HEK293 (cell line): ENCODE measurements at regions not wholly inside any gene's neighbourhood (a gene's known extent, or its start where the extent isn't known, plus 50 kb on each side); places are given as distances from the start of the nearest gene placed in this dataset.

Experiments used
- CTCF ChIA-PET: fragments of 350-600 bp; formaldehyde crosslinking; extraction: SDS; loops from one replicate; lab custom pipeline; 2021; ENCODE audit warnings: antibody characterized with exemption; lab: Yijun Ruan, JAX
- POLR2A ChIA-PET: fragments of 300-600 bp; formaldehyde crosslinking; extraction: SDS; loops from one replicate; lab custom pipeline; 2020; ENCODE audit warnings: antibody characterized with exemption, inconsistent platforms; lab: Yijun Ruan, JAX
- H3K27ac ChIP-seq: fragments of 200-500 bp; sonication (Bioruptor generic); 2 replicates; pipeline ENCODE4 v1.5.1; 2014; ENCODE audit warnings: low read depth, low read length, control low read depth, inconsistent platforms; ENCODE audit errors: extremely low read depth
- H3K36me3 ChIP-seq, 2 experiments: fragments of 200-500 bp in 1 of 2; sonication (Bioruptor generic) in 1 of 2; 1 replicate in 1 of 2; 2 replicates in 1 of 2; pipeline ENCODE4 v1.5.1; 2014 to 2017; ENCODE audit warnings: inconsistent platforms in 2 of 2, low read length in 2 of 2; ENCODE audit not compliant: control insufficient read depth in 2 of 2, insufficient read depth in 1 of 2
- H3K4me1 ChIP-seq: fragments of 200-500 bp; sonication (Bioruptor generic); 2 replicates; pipeline ENCODE4 v1.5.1; 2014; ENCODE audit warnings: mild to moderate bottlenecking, low read length, inconsistent platforms; ENCODE audit not compliant: control insufficient read depth, insufficient read depth
- H3K4me3 ChIP-seq: 2 replicates; pipeline ENCODE4 v1.5.1; 2011; ENCODE audit warnings: low read depth, mild to moderate bottlenecking, control low read depth, low read length, moderate library complexity
- H3K9me3 ChIP-seq: fragments of 200-500 bp; sonication (Bioruptor generic); 2 replicates; pipeline ENCODE4 v1.5.1; 2014; ENCODE audit warnings: low read depth, low read length, inconsistent platforms; ENCODE audit not compliant: control insufficient read depth, insufficient read depth
- EGR2 ChIP-seq: fragments of 450-650 bp; formaldehyde crosslinking; IDR thresholded peaks from 2 replicates; pipeline ENCODE4 v1.5.1; 2016; ENCODE audit warnings: low read depth, missing biosample characterization, missing genetic modification characterization
- KLF10 ChIP-seq: fragments of 450-650 bp; IDR thresholded peaks from 2 replicates; pipeline ENCODE4 v1.5.1; 2018; ENCODE audit warnings: missing biosample characterization, mild to moderate bottlenecking, missing genetic modification characterization
- KLF7 ChIP-seq: fragments of 450-650 bp; formaldehyde crosslinking; IDR thresholded peaks from 2 replicates; pipeline ENCODE4 v1.5.1; 2016; ENCODE audit warnings: missing biosample characterization, missing genetic modification characterization, borderline replicate concordance
- PRDM2 ChIP-seq: fragments of 450-650 bp; formaldehyde crosslinking; IDR thresholded peaks from 2 replicates; pipeline ENCODE4 v1.5.1; 2016; ENCODE audit warnings: missing biosample characterization, missing genetic modification characterization, borderline replicate concordance
- SCRT2 ChIP-seq: fragments of 450-650 bp; formaldehyde crosslinking; IDR thresholded peaks from 2 replicates; pipeline ENCODE4 v1.5.1; 2016; ENCODE audit warnings: missing biosample characterization, missing genetic modification characterization
- ZBTB7A ChIP-seq: fragments of 450-650 bp; formaldehyde crosslinking; IDR thresholded peaks from 2 replicates; pipeline ENCODE4 v1.5.1; 2016; ENCODE audit warnings: low read depth, missing biosample characterization, missing genetic modification characterization
- ZNF146 ChIP-seq: fragments of 450-650 bp; formaldehyde crosslinking; IDR thresholded peaks from 2 replicates; pipeline ENCODE4 v1.5.1; 2016; ENCODE audit warnings: missing biosample characterization, missing genetic modification characterization
- ZNF157 ChIP-seq: fragments of 450-650 bp; formaldehyde crosslinking; IDR thresholded peaks from 2 replicates; pipeline ENCODE4 v1.5.1; 2016; ENCODE audit warnings: missing biosample characterization, missing genetic modification characterization
- ZNF19 ChIP-seq: fragments of 450-650 bp; formaldehyde crosslinking; IDR thresholded peaks from 2 replicates; pipeline ENCODE4; 2016; ENCODE audit warnings: missing biosample characterization, missing genetic modification characterization, low read depth
- ZNF214 ChIP-seq: fragments of 450-650 bp; formaldehyde crosslinking; IDR thresholded peaks from 2 replicates; pipeline ENCODE4 v1.5.1; 2017; ENCODE audit warnings: missing biosample characterization, mild to moderate bottlenecking, missing genetic modification characterization, borderline replicate concordance
- ZNF239 ChIP-seq: fragments of 450-650 bp; formaldehyde crosslinking; IDR thresholded peaks from 2 replicates; pipeline ENCODE4 v1.5.1; 2016; ENCODE audit warnings: missing biosample characterization, missing genetic modification characterization
- ZNF248 ChIP-seq: fragments of 450-650 bp; formaldehyde crosslinking; IDR thresholded peaks from 2 replicates; pipeline ENCODE4 v1.5.1; 2017; ENCODE audit warnings: missing biosample characterization, missing genetic modification characterization
- ZNF26 ChIP-seq: fragments of 450-650 bp; formaldehyde crosslinking; IDR thresholded peaks from 2 replicates; pipeline ENCODE4 v1.5.1; 2016; ENCODE audit warnings: missing biosample characterization, missing genetic modification characterization
- ZNF324 ChIP-seq: fragments of 450-650 bp; formaldehyde crosslinking; IDR thresholded peaks from 2 replicates; pipeline ENCODE4 v1.5.1; 2016; ENCODE audit warnings: missing biosample characterization, missing genetic modification characterization
- ZNF335 ChIP-seq: fragments of 450-650 bp; formaldehyde crosslinking; conservative IDR thresholded peaks from 2 replicates; pipeline ENCODE4 v1.5.1; 2016; ENCODE audit warnings: missing biosample characterization, missing genetic modification characterization
- ZNF341 ChIP-seq: fragments of 450-650 bp; formaldehyde crosslinking; IDR thresholded peaks from 2 replicates; pipeline ENCODE4; 2016; ENCODE audit warnings: low read depth, missing biosample characterization, missing genetic modification characterization
- ZNF596 ChIP-seq: fragments of 450-650 bp; IDR thresholded peaks from 2 replicates; pipeline ENCODE4 v1.5.0; 2018; ENCODE audit warnings: missing biosample characterization, mild to moderate bottlenecking, missing genetic modification characterization, moderate library complexity
- ZNF600 ChIP-seq: fragments of 450-650 bp; formaldehyde crosslinking; IDR thresholded peaks from 2 replicates; pipeline ENCODE4 v1.5.1; 2016; ENCODE audit warnings: missing biosample characterization, missing genetic modification characterization
- ZNF629 ChIP-seq: fragments of 450-650 bp; formaldehyde crosslinking; IDR thresholded peaks from 2 replicates; pipeline ENCODE4 v1.5.1; 2017; ENCODE audit warnings: missing biosample characterization, missing genetic modification characterization
- ZNF645 ChIP-seq: fragments of 450-650 bp; formaldehyde crosslinking; IDR thresholded peaks from 2 replicates; pipeline ENCODE4; 2016; ENCODE audit warnings: missing biosample characterization, missing genetic modification characterization
- ZNF660 ChIP-seq: fragments of 450-650 bp; IDR thresholded peaks from 2 replicates; pipeline ENCODE4 v1.5.1; 2018; ENCODE audit warnings: missing biosample characterization, mild to moderate bottlenecking, missing genetic modification characterization
- ZNF670 ChIP-seq: fragments of 450-650 bp; formaldehyde crosslinking; IDR thresholded peaks from 2 replicates; pipeline ENCODE4 v1.5.1; 2016; ENCODE audit warnings: missing biosample characterization, missing genetic modification characterization, low read depth
- ZNF776 ChIP-seq: fragments of 450-650 bp; formaldehyde crosslinking; IDR thresholded peaks from 2 replicates; pipeline ENCODE4 v1.5.0; 2017; ENCODE audit warnings: missing biosample characterization, missing genetic modification characterization, borderline replicate concordance

GRCh38 chr7:136189506-136189998, 212.4 kb upstream of the MTPN start:
- Histone ChIP-seq H3K4me1 (no peaks in the 10 kb centered on the region), H3K9me3 (no peaks in the 10 kb centered on the region), H3K36me3 (no peaks in the 10 kb centered on the region), H3K4me3 (no peak overlapping the region), H3K27ac (no peak overlapping the region)
- POLR2A ChIA-PET: no interaction called here
- no peak for TF ChIP-seq KLF7 (tag by site-specific recombination)
- no peak for TF ChIP-seq ZNF596
- TF ChIP-seq ZNF776: no peak
- no peak for TF ChIP-seq ZNF214 (tag by site-specific recombination)
- CTCF ChIA-PET: no interaction called here

GRCh38 chr7:136186281-136186680, 209.1 kb upstream of the MTPN start:
- Histone ChIP-seq H3K4me3 (no peak overlapping the region), H3K27ac (no peak overlapping the region), H3K4me1 (no peaks in the 10 kb centered on the region), H3K9me3 (no peaks in the 10 kb centered on the region), H3K36me3 (no peaks in the 10 kb centered on the region)
- TF ChIP-seq ZNF660 (tag by site-specific recombination) (no peak), EGR2 (tag by site-specific recombination) (no peak)
- POLR2A ChIA-PET: no interaction called here
- CTCF ChIA-PET: no interaction called here

- Histone ChIP-seq H3K9me3 (no peaks in the 10 kb centered on the region), H3K27ac (no peak overlapping the region), H3K4me3 (no peak overlapping the region), H3K4me1 (no peaks in the 10 kb centered on the region), H3K36me3 (no peaks in the 10 kb centered on the region)
- POLR2A ChIA-PET: no interaction called here
- CTCF ChIA-PET: no interaction called here
- no peak for TF ChIP-seq ZNF596
- TF ChIP-seq ZNF645: no peak
- TF ChIP-seq ZBTB7A (tag by site-specific recombination): no peak
- TF ChIP-seq ZNF629 (tag by site-specific recombination): no peak
- TF ChIP-seq ZNF670 (tag by site-specific recombination): no peak
- no peak for TF ChIP-seq ZNF157 (tag by site-specific recombination)
- TF ChIP-seq ZNF248 (tag by site-specific recombination): no peak
- TF ChIP-seq ZNF335: no peak
Measured at GRCh38 chr7:136184719-136185118, 207.6 kb upstream of the MTPN start.

- H3K27ac ChIP-seq: no peak overlapping the region
- CTCF ChIA-PET: no interaction called here
- no peaks in the 10 kb centered on the region for H3K9me3 ChIP-seq
- no peak overlapping the region for H3K4me3 ChIP-seq
- no peaks in the 10 kb centered on the region for H3K4me1 ChIP-seq
- H3K36me3 ChIP-seq: no peaks in the 10 kb centered on the region
- POLR2A ChIA-PET: no interaction called here
- TF ChIP-seq ZNF239: no peak
- TF ChIP-seq ZNF600: no peak
- no peak for TF ChIP-seq ZNF146
- TF ChIP-seq KLF10 (tag by site-specific recombination): no peak
- TF ChIP-seq SCRT2 (tag by site-specific recombination): no peak
- no peak for TF ChIP-seq ZNF26
- TF ChIP-seq PRDM2: no peak
- no peak for TF ChIP-seq ZNF19 (tag by site-specific recombination)
- no peak for TF ChIP-seq ZNF341
- no peak for TF ChIP-seq ZNF324 (tag by site-specific recombination)
Measured at GRCh38 chr7:136183981-136184380, 206.8 kb upstream of the MTPN start.
